ENCODE measurements at regions not wholly inside any gene's neighbourhood (a gene's known extent, or its start where the extent isn't known, plus 50 kb on each side); places are given as distances from the start of the nearest gene placed in this dataset.

- H3K4me1 Mint-ChIP-seq, result peaks cover 8% of the 10 kb centered on the region
- H3K27me3 Mint-ChIP-seq (ENCODE audit: low read depth), result peaks cover 11% of the 10 kb centered on the region
- no peak overlapping the region for H3K4me3 Mint-ChIP-seq
- H3K27ac Mint-ChIP-seq, result no peak overlapping the region
- no peak for TF ChIP-seq CTCF (IDR thresholded peaks at IDR 0.05; ENCODE audit: unreplicated experiment)
- no peak for DNase-seq (ENCODE audit: low spot score in 2 of 2, unreplicated experiment in 2 of 2)
- no peaks in the 10 kb centered on the region for H3K36me3 Mint-ChIP-seq
- peaks cover 2% of the 10 kb centered on the region for H3K9me3 Mint-ChIP-seq
Measured at GRCh38 chr4:81638698-81639097, 167.0 kb upstream of the RASGEF1B start.

- H3K4me1 Mint-ChIP-seq, result peaks cover 16% of the 10 kb centered on the region
Measured at GRCh38 chr4:81635739-81636138, 164.0 kb upstream of the RASGEF1B start.

GRCh38 chr4:81634766-81635549 lies 163.3 kb upstream of the RASGEF1B start:
- Mint-ChIP-seq H3K4me1 (peaks cover 16% of the 10 kb centered on the region), H3K36me3 (no peaks in the 10 kb centered on the region), H3K27me3 (ENCODE audit: low read depth) (no peaks in the 10 kb centered on the region), H3K4me3 (no peak overlapping the region), H3K27ac (no peak overlapping the region), H3K9me3 (no peaks in the 10 kb centered on the region)
- TF ChIP-seq CTCF (IDR thresholded peaks at IDR 0.05; ENCODE audit: unreplicated experiment), result no peak
- DNase-seq (ENCODE audit: low spot score in 2 of 2, unreplicated experiment in 2 of 2), result no peak

More at GRCh38 chr4:81635739-81636138, 164.0 kb upstream of the RASGEF1B start:
- no peak for DNase-seq (ENCODE audit: low spot score in 2 of 2, unreplicated experiment in 2 of 2)
- no peaks in the 10 kb centered on the region for H3K36me3 Mint-ChIP-seq
- no peak overlapping the region for H3K4me3 Mint-ChIP-seq
- TF ChIP-seq CTCF (IDR thresholded peaks at IDR 0.05; ENCODE audit: unreplicated experiment), result no peak
- no peaks in the 10 kb centered on the region for H3K9me3 Mint-ChIP-seq
- H3K27me3 Mint-ChIP-seq (ENCODE audit: low read depth), result no peaks in the 10 kb centered on the region
- H3K27ac Mint-ChIP-seq, result no peak overlapping the region

DNA sequence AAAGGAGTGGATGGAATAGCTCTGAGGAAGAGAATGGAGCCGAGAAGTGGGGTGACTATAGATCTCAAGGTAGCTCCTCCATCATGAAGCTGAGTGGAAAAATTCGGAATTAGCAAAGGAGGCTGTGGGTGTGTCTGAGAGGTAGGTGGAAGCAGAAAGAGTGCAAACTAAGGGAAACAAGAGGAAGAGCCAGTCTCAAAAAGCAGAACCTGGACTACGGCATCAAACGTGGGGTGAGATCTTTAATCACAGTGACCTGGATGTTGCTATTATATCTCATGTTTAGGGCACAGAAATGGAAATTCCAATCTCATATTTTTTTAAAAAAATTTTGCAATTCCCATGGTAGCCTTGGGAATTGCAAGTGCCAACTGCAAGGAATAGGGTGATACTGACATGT lies 162.5 kb upstream of the RASGEF1B start:
- Mint-ChIP-seq H3K36me3 (no peaks in the 10 kb centered on the region), H3K27me3 (ENCODE audit: low read depth) (no peaks in the 10 kb centered on the region), H3K9me3 (no peaks in the 10 kb centered on the region), H3K4me3 (no peak overlapping the region), H3K4me1 (peaks cover 16% of the 10 kb centered on the region), H3K27ac (no peak overlapping the region)
- no peak for TF ChIP-seq CTCF (IDR thresholded peaks at IDR 0.05; ENCODE audit: unreplicated experiment)
- DNase-seq (ENCODE audit: low spot score in 2 of 2, unreplicated experiment in 2 of 2), result no peak

DNA sequence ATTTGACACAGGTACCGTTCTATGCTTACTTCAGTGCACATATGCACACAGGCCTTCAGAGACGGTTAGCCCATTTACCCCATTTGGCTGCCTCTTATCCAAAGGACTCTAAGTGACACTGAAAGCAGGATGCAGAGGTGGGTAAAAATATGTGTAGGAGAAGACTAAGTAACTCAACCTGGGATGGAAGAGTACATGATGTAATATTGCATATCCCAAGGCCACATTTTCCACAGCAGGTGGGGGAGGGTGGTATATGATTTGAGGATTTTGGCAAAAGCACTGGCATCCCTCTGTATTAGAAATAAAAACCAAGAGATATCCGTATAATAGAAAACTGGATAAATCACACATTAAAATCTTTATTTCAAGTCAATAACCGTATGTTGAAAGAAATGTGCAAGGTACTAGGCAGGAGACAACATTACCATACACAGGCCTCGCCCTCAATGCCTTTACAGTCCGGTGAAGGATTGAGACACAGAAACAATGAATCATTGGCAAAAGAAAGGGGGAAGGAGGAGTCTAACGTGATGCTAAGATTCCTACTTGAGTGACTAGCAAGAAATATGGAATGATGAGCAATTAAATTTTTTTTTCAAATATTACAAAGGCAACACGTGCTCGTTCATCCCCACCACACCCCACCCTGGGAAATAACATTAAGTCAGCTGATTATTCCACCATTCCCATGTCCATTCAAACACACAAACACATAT lies 161.0 kb upstream of the RASGEF1B start:
- no peak overlapping the region for H3K4me3 Mint-ChIP-seq
- TF ChIP-seq CTCF (IDR thresholded peaks at IDR 0.05; ENCODE audit: unreplicated experiment), result no peak
- no peak overlapping the region for H3K27ac Mint-ChIP-seq
- no peaks in the 10 kb centered on the region for H3K9me3 Mint-ChIP-seq
- H3K27me3 Mint-ChIP-seq (ENCODE audit: low read depth), result no peaks in the 10 kb centered on the region
- H3K36me3 Mint-ChIP-seq, result no peaks in the 10 kb centered on the region
- H3K4me1 Mint-ChIP-seq, result peaks cover 17% of the 10 kb centered on the region
- no peak for DNase-seq (ENCODE audit: low spot score in 2 of 2, unreplicated experiment in 2 of 2)
